Brain microvascular endothelial cell (primary cell): ENCODE measurements at regions not wholly inside any gene's neighbourhood (a gene's known extent, or its start where the extent isn't known, plus 50 kb on each side); places are given as distances from the start of the nearest gene placed in this dataset.

Experiments used
- DNase-seq: peaks from one replicate; pipeline ENCODE4 v3.0.0-alpha.2; 2020
- H3K27ac ChIP-seq: fragments of 250-450 bp; sonication (Bioruptor Pico); 2 replicates; pipeline ENCODE4 v1.5.1; 2020; ENCODE audit warnings: mild to moderate bottlenecking, moderate library complexity
- H3K27me3 ChIP-seq: fragments of 250-450 bp; sonication (Bioruptor Pico); replicated peaks from 2 replicates; pipeline ENCODE4 v1.5.1; 2020; ENCODE audit warnings: mild to moderate bottlenecking
- H3K36me3 ChIP-seq: fragments of 250-450 bp; sonication (Bioruptor Pico); replicated peaks from 2 replicates; pipeline ENCODE4 v1.5.1; 2020; ENCODE audit warnings: mild to moderate bottlenecking
- H3K4me3 ChIP-seq: 2 replicates; pipeline ENCODE4 v1.5.1; 2011; ENCODE audit warnings: low read depth, mild to moderate bottlenecking, control low read depth, low read length, moderate library complexity
- CTCF ChIP-seq: IDR thresholded peaks from 2 replicates; pipeline ENCODE4 v1.5.1; 2011; ENCODE audit warnings: low read depth, mild to moderate bottlenecking, moderate library complexity, low read length, control low read depth, inconsistent platforms; ENCODE audit errors: missing control alignments
- in situ Hi-C: cut with HindIII; loops from 2 replicates; pipeline ENCODE4 v1.10.0; 2017; ENCODE audit warnings: low sequenced_read_pairs, low pct_ligation_motif_present

GRCh38 chr1:182217967-182218366 is 156.5 kb upstream of the ZNF648 start:
- in situ Hi-C loops = no loop called here
- no peak for TF ChIP-seq CTCF
- Histone ChIP-seq H3K36me3 (no peaks in the 10 kb centered on the region), H3K4me3 (no peak overlapping the region), H3K27me3 (no peaks in the 10 kb centered on the region), H3K27ac (no peak overlapping the region)
- no peak for DNase-seq

- in situ Hi-C loops = no loop called here
- H3K4me3 ChIP-seq = no peak overlapping the region
- no peaks in the 10 kb centered on the region for H3K27me3 ChIP-seq
- no peaks in the 10 kb centered on the region for H3K36me3 ChIP-seq
- no peak overlapping the region for H3K27ac ChIP-seq
- TF ChIP-seq CTCF = no peak
- DNase-seq = no peak
Measured at GRCh38 chr1:182217071-182217470, 155.6 kb upstream of the ZNF648 start.

- in situ Hi-C loops = no loop called here
- Histone ChIP-seq H3K4me3 (no peak overlapping the region), H3K27me3 (no peaks in the 10 kb centered on the region), H3K27ac (no peak overlapping the region), H3K36me3 (no peaks in the 10 kb centered on the region)
- no peak for DNase-seq
- TF ChIP-seq CTCF = no peak
Measured at GRCh38 chr1:182215764-182216163, 154.3 kb upstream of the ZNF648 start.

GRCh38 chr1:182213163-182213562 is 151.7 kb upstream of the ZNF648 start:
- DNase-seq = no peak
- no peaks in the 10 kb centered on the region for H3K36me3 ChIP-seq
- no peak overlapping the region for H3K4me3 ChIP-seq
- in situ Hi-C loops = no loop called here
- TF ChIP-seq CTCF = no peak
- no peak overlapping the region for H3K27ac ChIP-seq
- no peaks in the 10 kb centered on the region for H3K27me3 ChIP-seq

GRCh38 chr1:182211386-182211785 is 149.9 kb upstream of the ZNF648 start:
- H3K4me3 ChIP-seq = no peak overlapping the region

More at GRCh38 chr1:182211386-182211785, 149.9 kb upstream of the ZNF648 start:
- no peak for DNase-seq
- H3K36me3 ChIP-seq = no peaks in the 10 kb centered on the region
- no peak for TF ChIP-seq CTCF
- in situ Hi-C loops = no loop called here
- no peak overlapping the region for H3K27ac ChIP-seq
- H3K27me3 ChIP-seq = no peaks in the 10 kb centered on the region
